WI38 (cell line): ENCODE measurements at regions not wholly inside any gene's neighbourhood (a gene's known extent, or its start where the extent isn't known, plus 50 kb on each side); places are given as distances from the start of the nearest gene placed in this dataset.

Experiments used
- H3K4me3 ChIP-seq: 2 replicates; pipeline ENCODE4 v1.5.1; 2011; ENCODE audit warnings: low read depth, mild to moderate bottlenecking, control low read depth, low read length
- CTCF ChIP-seq: IDR thresholded peaks from 2 replicates; pipeline ENCODE4 v1.5.1; 2012; ENCODE audit warnings: low read depth, mild to moderate bottlenecking, control low read depth, low read length

GRCh38 chr14:97850466-97850865 lies 1053.3 kb downstream of the VRK1 start:
- TF ChIP-seq CTCF, result no peak
- H3K4me3 ChIP-seq, result no peak overlapping the region

- TF ChIP-seq CTCF, result no peak
- no peak overlapping the region for H3K4me3 ChIP-seq
Observed at GRCh38 chr14:97850886-97851285, 1053.7 kb downstream of the VRK1 start.

- TF ChIP-seq CTCF, result no peak
- no peak overlapping the region for H3K4me3 ChIP-seq
Observed at GRCh38 chr14:97851428-97851995, 1054.3 kb downstream of the VRK1 start.

- no peak for TF ChIP-seq CTCF
- no peak overlapping the region for H3K4me3 ChIP-seq
Observed at GRCh38 chr14:97854918-97855317, 1057.7 kb downstream of the VRK1 start.

- no peak overlapping the region for H3K4me3 ChIP-seq
- TF ChIP-seq CTCF, result no peak
Observed at GRCh38 chr14:97866195-97866594, 1069.0 kb downstream of the VRK1 start.

GRCh38 chr14:97866664-97867063 lies 1069.5 kb downstream of the VRK1 start:
- no peak for TF ChIP-seq CTCF
- H3K4me3 ChIP-seq, result no peak overlapping the region

- no peak overlapping the region for H3K4me3 ChIP-seq
- no peak for TF ChIP-seq CTCF
Observed at GRCh38 chr14:97873291-97873690, 1076.1 kb downstream of the VRK1 start.
